Body of pancreas (tissue), 4 donors: ENCODE measurements at regions not wholly inside any gene's neighbourhood (a gene's known extent, or its start where the extent isn't known, plus 50 kb on each side); places are given as distances from the start of the nearest gene placed in this dataset.
A peak's percentile ranks its signal among the peaks of the same experiment; 100 is the strongest.

Experiments
- ATAC-seq: fragments of 150-250 bp; one replicate; pipeline ENCODE4 v1.9.1; 2016
- DNase-seq, 4 donors: peaks; one replicate each; pipeline ENCODE4 v3.0.0-alpha.2; 2019
- H3K27ac ChIP-seq, 4 donors: fragments of 200-600 bp; sonication (generic); 1 replicate in 3 of 4; 2 replicates in 1 of 4; pipeline versions ENCODE4 v1.5.1 to v1.6.1; 2016 to 2019; ENCODE audit warnings: mild to moderate bottlenecking in 1 of 4, mixed read lengths in 1 of 4, moderate library complexity in 1 of 4
- H3K27me3 ChIP-seq, 2 donors: fragments of 200-600 bp; sonication (generic); one replicate each; pipeline ENCODE4 v1.6.0; 2016; ENCODE audit warnings: mild to moderate bottlenecking in 1 of 2
- H3K36me3 ChIP-seq, 2 donors: fragments of 200-600 bp; sonication (generic); replicated peaks in 1 of 2; 2 replicates each; pipeline ENCODE4 v1.5.1; 2016; ENCODE audit warnings: low read depth in 2 of 2; ENCODE audit not compliant: insufficient read depth in 1 of 2
- H3K4me1 ChIP-seq: fragments of 200-600 bp; sonication (generic); one replicate; pipeline ENCODE4 v1.6.0; 2016
- H3K4me3 ChIP-seq, 2 donors: fragments of 200-600 bp; sonication (generic); 1 replicate in 1 of 2; 2 replicates in 1 of 2; pipeline ENCODE4 v1.5.1; 2016 to 2019
- H3K9me3 ChIP-seq, 3 donors: fragments of 200-600 bp; sonication (generic); 1 replicate in 2 of 3; 2 replicates in 1 of 3; pipeline ENCODE4 v1.5.1; 2016
- CTCF ChIP-seq, 7 experiments: fragments of 450-650 bp in 4 of 7; fragments of 200-600 bp in 3 of 7; sonication (generic) in 3 of 7; IDR thresholded peaks; one replicate each; pipeline ENCODE4 v1.5.1; 2016 to 2019; ENCODE audit warnings: antibody characterized with exemption in 7 of 7
- POLR2A ChIP-seq, 3 donors: fragments of 450-650 bp; IDR thresholded peaks; one replicate each; pipeline ENCODE4 v1.6.1; 2016; ENCODE audit warnings: antibody characterized with exemption in 3 of 3, mild to moderate bottlenecking in 2 of 3
- WGBS, 2 donors: methylation state at CpG; one replicate each; pipeline ENCODE4 v1.1.5; 2017; 5-methylcytosine and 5-hydroxymethylcytosine counted together
- intact Hi-C: fragments of 100-400 bp; cut with DNase I; formaldehyde crosslinking; loops from one replicate; pipeline ENCODE4 v1.15.1; 2023

GRCh38 chr3:43159131-43159875, 53.4 kb upstream of the POMGNT2 start:
- ATAC-seq = no peak
- TF ChIP-seq POLR2A (IDR thresholded peaks at IDR 0.05) (no peak), CTCF (IDR thresholded peaks at IDR 0.05) (no peak)
- intact Hi-C loops = no loop called here
- Histone ChIP-seq H3K4me1 (peaks cover 11% of the 10 kb centered on the region), H3K27ac (no peak overlapping the region), H3K9me3 (no peaks in the 10 kb centered on the region), H3K27me3 (no peaks in the 10 kb centered on the region), H3K36me3 (no peaks in the 10 kb centered on the region), H3K4me3 (no peak overlapping the region)
- no peak for DNase-seq
- WGBS, 2 donors = 68 to 72% methylated on average over 7 to 8 of the region's 8 CpGs

DNA sequence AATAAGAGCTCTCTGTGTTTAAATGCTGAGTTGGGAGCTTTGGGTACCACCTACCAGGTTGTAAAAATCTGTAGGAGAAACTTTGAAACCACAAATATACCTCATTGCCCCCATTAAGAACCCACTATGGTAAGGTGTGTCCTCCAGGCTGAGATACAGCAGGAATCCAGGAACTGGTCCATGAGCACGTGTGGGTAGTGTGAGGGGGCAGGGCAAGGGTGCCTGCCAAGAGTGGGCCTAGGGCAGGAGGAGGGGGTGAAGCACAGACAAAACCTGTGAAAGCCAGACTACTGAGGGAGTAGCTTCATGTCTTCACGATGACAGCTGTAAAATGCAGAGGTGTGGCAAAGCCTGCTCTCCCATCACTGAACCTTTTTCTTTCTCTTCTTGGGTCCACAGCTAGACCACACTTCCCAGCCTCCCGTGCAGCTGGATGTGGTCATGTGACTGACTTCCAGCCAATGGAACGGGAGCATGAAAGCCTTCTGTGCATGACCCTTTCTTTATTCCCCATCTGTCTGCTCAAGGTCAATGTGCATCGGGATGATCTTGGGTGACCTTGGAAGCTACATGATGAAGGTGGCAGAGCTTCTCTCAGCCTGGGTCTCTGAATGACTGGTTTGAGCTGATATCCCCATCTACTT, 51.1 kb upstream of the POMGNT2 start:
- 58 to 64% methylated on average over 5 of the region's 5 CpGs for WGBS, 2 donors
- H3K4me1 ChIP-seq = no peaks in the 10 kb centered on the region
- ATAC-seq (no peak), DNase-seq (no peak)
- H3K36me3 ChIP-seq = no peaks in the 10 kb centered on the region
- H3K27ac ChIP-seq = no peak overlapping the region
- intact Hi-C loops = no loop called here
- H3K27me3 ChIP-seq = no peaks in the 10 kb centered on the region
- TF ChIP-seq CTCF (IDR thresholded peaks at IDR 0.05) (no peak), POLR2A (IDR thresholded peaks at IDR 0.05) (no peak)
- no peak overlapping the region for H3K4me3 ChIP-seq
- H3K9me3 ChIP-seq = no peaks in the 10 kb centered on the region

DNA sequence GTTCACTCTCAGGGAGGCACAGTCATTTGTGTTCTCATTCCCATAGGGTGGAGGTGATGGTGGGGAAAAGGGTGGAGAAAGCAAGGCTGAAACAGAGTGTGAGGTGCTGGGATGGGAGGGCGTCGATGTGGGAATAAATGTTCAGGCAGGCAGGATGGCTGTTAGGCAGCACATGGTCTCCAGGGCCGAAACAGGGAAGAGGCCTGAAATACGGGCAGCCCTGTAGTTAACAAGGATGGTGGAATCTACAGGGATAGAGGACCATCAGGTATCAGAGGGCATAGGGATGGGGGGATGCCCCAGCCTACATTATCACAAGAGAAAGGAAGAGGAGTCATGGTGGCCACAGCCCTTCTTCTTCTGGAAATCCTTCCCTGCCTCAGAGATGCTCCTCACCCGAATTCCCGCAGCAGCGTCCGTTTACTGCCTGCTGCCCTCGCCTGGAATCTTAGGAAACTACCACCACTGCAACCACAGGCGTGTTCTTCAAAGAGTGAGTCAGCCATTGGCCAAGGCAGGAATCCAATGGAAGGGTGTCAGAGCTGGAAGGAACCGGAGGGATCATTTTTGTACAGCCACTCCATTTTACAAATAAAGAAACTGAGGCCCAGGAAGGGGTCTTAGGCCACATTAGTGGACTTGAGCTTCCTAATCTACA, 49.7 kb upstream of the POMGNT2 start:
- H3K9me3 ChIP-seq = no peaks in the 10 kb centered on the region
- no peaks in the 10 kb centered on the region for H3K27me3 ChIP-seq
- WGBS, 2 donors = 24 to 27% methylated on average over 10 to 11 of the region's 11 CpGs
- DNase-seq (peak; percentile 68 to 75 (median 72)), ATAC-seq (peak; percentile 84)
- no peaks in the 10 kb centered on the region for H3K36me3 ChIP-seq
- no peak overlapping the region for H3K4me3 ChIP-seq
- no peak overlapping the region for H3K27ac ChIP-seq
- intact Hi-C loops = no loop called here
- H3K4me1 ChIP-seq = no peaks in the 10 kb centered on the region
- TF ChIP-seq POLR2A (IDR thresholded peaks at IDR 0.05) (no peak), CTCF (IDR thresholded peaks at IDR 0.05) (peak; percentile 41 to 82 (median 73))
